Spleen (tissue), 7 donors: ENCODE measurements at regions not wholly inside any gene's neighbourhood (a gene's known extent, or its start where the extent isn't known, plus 50 kb on each side); places are given as distances from the start of the nearest gene placed in this dataset.

Experiments used
- CTCF ChIP-seq, 11 experiments: fragments of 200-600 bp in 7 of 11; fragments of 450-650 bp in 4 of 11; sonication (generic) in 4 of 11; IDR thresholded peaks in 8 of 11; conservative IDR thresholded peaks in 3 of 11; 1 replicate in 7 of 11; 2 replicates in 4 of 11; pipeline versions ENCODE4 v1.4.0 to v1.8.0; 2016 to 2021; ENCODE audit warnings: antibody characterized with exemption in 11 of 11, inconsistent platforms in 4 of 11, mild to moderate bottlenecking in 1 of 11
- POLR2A ChIP-seq, 3 donors: fragments of 450-650 bp; IDR thresholded peaks; one replicate each; pipeline ENCODE4 v1.5.1; 2017; ENCODE audit warnings: antibody characterized with exemption in 3 of 3, mild to moderate bottlenecking in 1 of 3
- POLR2AphosphoS5 ChIP-seq, 3 donors: sonication (generic); formaldehyde crosslinking; IDR thresholded peaks; one replicate each; pipeline ENCODE4 v1.5.1; 2017; ENCODE audit warnings: antibody characterized with exemption in 3 of 3
- donor health status: DM: no; HTN: no; CAD: no; lungs with moderate emphysema.
- donor health status: DM: no; HTN: no; CAD: no.
- donor health status: DM: no; HTN: no; CAD: no.

GRCh38 chr1:39134768-39135333 is 69.6 kb upstream of the MACF1 start:
- no peak for TF ChIP-seq POLR2AphosphoS5 (IDR thresholded peaks at IDR 0.05)
- no peak for TF ChIP-seq CTCF (IDR thresholded peaks at IDR 0.05 in 8 of 11, conservative IDR thresholded peaks at IDR 0.05 in 3 of 11)
- no peak for TF ChIP-seq POLR2A (IDR thresholded peaks at IDR 0.05)
